ENCODE measurements at regions not wholly inside any gene's neighbourhood (a gene's known extent, or its start where the extent isn't known, plus 50 kb on each side); places are given as distances from the start of the nearest gene placed in this dataset.

DNA sequence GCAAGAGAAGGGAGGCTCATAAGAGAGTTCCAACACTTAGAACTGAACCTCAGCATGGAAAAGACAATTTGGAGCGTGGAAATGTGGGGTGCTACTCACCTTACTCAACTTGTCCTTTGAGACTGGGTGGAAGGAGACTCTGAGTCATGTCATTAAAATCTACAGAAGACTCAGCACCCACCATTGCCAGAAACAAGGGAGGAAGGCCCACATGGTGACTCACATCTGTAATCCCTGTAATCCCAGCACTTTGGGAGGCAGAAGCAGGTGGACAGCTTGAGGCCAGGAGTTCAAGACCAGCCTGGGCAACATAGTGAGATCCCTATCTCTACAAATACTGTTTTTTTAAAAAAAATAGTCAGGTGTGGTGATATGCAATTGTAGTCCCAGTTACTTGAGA is 161.9 kb upstream of the UBE3A start:
- Histone ChIP-seq H3K4me3 (ENCODE audit: control extremely low read depth in 1 of 5, extremely low read depth in 1 of 5, insufficient read depth in 1 of 5, low read depth in 2 of 5, low read length in 4 of 5) (no peak overlapping the region), H3K27ac (ENCODE audit: low read length in 2 of 2) (no peak overlapping the region), H3K4me1 (ENCODE audit: control insufficient read depth in 2 of 2, insufficient read depth in 2 of 2, low read length in 2 of 2) (no peaks in the 10 kb centered on the region), H3K36me3 (replicated peaks in 1 of 2; ENCODE audit: control extremely low read depth in 1 of 2, control insufficient read depth in 1 of 2, extremely low read depth in 1 of 2, insufficient read depth in 2 of 2, low read length in 1 of 2) (no peaks in the 10 kb centered on the region), H3K4me2 (replicated peaks; ENCODE audit: low read depth, low read length, poor library complexity, severe bottlenecking) (no peak overlapping the region), H3K9me3 (ENCODE audit: control extremely low read depth in 1 of 3, control insufficient read depth in 2 of 3, insufficient read depth in 1 of 3, low read length in 2 of 3) (peaks cover 0 to 12% (median 0%) of the 10 kb centered on the region in 3 donors), H3K27me3 (replicated peaks in 1 of 4; ENCODE audit: control extremely low read depth in 1 of 4, control insufficient read depth in 3 of 4, insufficient read depth in 4 of 4, low read length in 3 of 4) (no peaks in the 10 kb centered on the region), H3K9ac (ENCODE audit: low read length) (no peak overlapping the region), H3K79me2 (ENCODE audit: control insufficient read depth, insufficient read depth, low read length) (no peaks in the 10 kb centered on the region), H4K20me1 (ENCODE audit: control insufficient read depth, insufficient read depth, low read length, poor library complexity, severe bottlenecking) (no peaks in the 10 kb centered on the region), H2AFZ (ENCODE audit: insufficient read depth, low read depth, low read length, poor library complexity, severe bottlenecking) (no peak overlapping the region)
- CTCF ChIA-PET: no interaction called here
- ATAC-seq (ENCODE audit: low read depth) (no peak), DNase-seq (no peak)
- Mint-ChIP-seq H3K4me3 (no peak overlapping the region), H3K9me3 (ENCODE audit: insufficient read depth) (no peaks in the 10 kb centered on the region), H3K27me3 (no peaks in the 10 kb centered on the region), H3K4me1 (no peaks in the 10 kb centered on the region), H3K27ac (no peak overlapping the region)
- intact Hi-C loops (cut with micrococcal nuclease): no loop called here
- POLR2A ChIA-PET: no interaction called here
- no peak for TF ChIP-seq EZH2 (IDR thresholded peaks at IDR 0.05; ENCODE audit: borderline replicate concordance, insufficient read depth, low read depth, low read length, poor library complexity, severe bottlenecking)
- TF ChIP-seq, protein P1, sequence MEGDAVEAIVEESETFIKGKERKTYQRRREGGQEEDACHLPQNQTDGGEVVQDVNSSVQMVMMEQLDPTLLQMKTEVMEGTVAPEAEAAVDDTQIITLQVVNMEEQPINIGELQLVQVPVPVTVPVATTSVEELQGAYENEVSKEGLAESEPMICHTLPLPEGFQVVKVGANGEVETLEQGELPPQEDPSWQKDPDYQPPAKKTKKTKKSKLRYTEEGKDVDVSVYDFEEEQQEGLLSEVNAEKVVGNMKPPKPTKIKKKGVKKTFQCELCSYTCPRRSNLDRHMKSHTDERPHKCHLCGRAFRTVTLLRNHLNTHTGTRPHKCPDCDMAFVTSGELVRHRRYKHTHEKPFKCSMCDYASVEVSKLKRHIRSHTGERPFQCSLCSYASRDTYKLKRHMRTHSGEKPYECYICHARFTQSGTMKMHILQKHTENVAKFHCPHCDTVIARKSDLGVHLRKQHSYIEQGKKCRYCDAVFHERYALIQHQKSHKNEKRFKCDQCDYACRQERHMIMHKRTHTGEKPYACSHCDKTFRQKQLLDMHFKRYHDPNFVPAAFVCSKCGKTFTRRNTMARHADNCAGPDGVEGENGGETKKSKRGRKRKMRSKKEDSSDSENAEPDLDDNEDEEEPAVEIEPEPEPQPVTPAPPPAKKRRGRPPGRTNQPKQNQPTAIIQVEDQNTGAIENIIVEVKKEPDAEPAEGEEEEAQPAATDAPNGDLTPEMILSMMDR (IDR thresholded peaks at IDR 0.05): no peak
- WGBS (ENCODE audit: insufficient coverage): 40% methylated on average over 1 of the region's 1 CpG

DNA sequence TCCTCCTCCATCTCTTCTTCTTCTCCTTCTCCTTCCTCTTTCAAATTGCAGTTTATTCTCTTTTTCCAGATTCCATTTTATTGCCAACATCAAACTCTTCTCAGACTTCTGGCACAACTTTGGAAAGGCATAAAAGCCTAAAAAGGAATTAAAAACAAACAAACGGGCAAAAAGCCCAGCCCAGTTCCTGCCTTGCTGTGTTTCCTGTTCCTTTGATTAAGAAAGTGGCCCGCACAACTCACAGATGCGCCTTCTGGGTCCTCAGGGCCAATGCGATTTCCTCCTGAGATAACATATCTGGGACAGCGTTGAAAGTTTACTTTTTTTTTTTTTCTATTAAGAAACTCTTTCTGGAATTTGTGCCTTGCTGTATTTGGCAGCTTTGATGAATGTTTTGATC is 158.7 kb upstream of the UBE3A start:
- ATAC-seq (ENCODE audit: low read depth) (no peak), DNase-seq (no peak)
- Mint-ChIP-seq H3K27me3 (no peaks in the 10 kb centered on the region), H3K27ac (no peak overlapping the region), H3K9me3 (ENCODE audit: insufficient read depth) (peaks cover 3% of the 10 kb centered on the region), H3K4me3 (no peak overlapping the region), H3K4me1 (no peaks in the 10 kb centered on the region)
- Histone ChIP-seq H3K9ac (ENCODE audit: low read length) (no peak overlapping the region), H3K27me3 (replicated peaks in 1 of 4; ENCODE audit: control extremely low read depth in 1 of 4, control insufficient read depth in 3 of 4, insufficient read depth in 4 of 4, low read length in 3 of 4) (no peaks in the 10 kb centered on the region), H3K79me2 (ENCODE audit: control insufficient read depth, insufficient read depth, low read length) (no peaks in the 10 kb centered on the region), H3K27ac (ENCODE audit: low read length in 2 of 2) (no peak overlapping the region), H3K4me2 (replicated peaks; ENCODE audit: low read depth, low read length, poor library complexity, severe bottlenecking) (no peak overlapping the region), H3K4me1 (ENCODE audit: control insufficient read depth in 2 of 2, insufficient read depth in 2 of 2, low read length in 2 of 2) (no peaks in the 10 kb centered on the region), H4K20me1 (ENCODE audit: control insufficient read depth, insufficient read depth, low read length, poor library complexity, severe bottlenecking) (no peaks in the 10 kb centered on the region), H3K9me3 (ENCODE audit: control extremely low read depth in 1 of 3, control insufficient read depth in 2 of 3, insufficient read depth in 1 of 3, low read length in 2 of 3) (peaks cover 0 to 12% (median 0%) of the 10 kb centered on the region in 3 donors), H2AFZ (ENCODE audit: insufficient read depth, low read depth, low read length, poor library complexity, severe bottlenecking) (no peak overlapping the region), H3K36me3 (replicated peaks in 1 of 2; ENCODE audit: control extremely low read depth in 1 of 2, control insufficient read depth in 1 of 2, extremely low read depth in 1 of 2, insufficient read depth in 2 of 2, low read length in 1 of 2) (no peaks in the 10 kb centered on the region), H3K4me3 (ENCODE audit: control extremely low read depth in 1 of 5, extremely low read depth in 1 of 5, insufficient read depth in 1 of 5, low read depth in 2 of 5, low read length in 4 of 5) (no peak overlapping the region)
- CTCF ChIA-PET: no interaction called here
- TF ChIP-seq, protein P1 (IDR thresholded peaks at IDR 0.05): no peak
- TF ChIP-seq EZH2 (IDR thresholded peaks at IDR 0.05; ENCODE audit: borderline replicate concordance, insufficient read depth, low read depth, low read length, poor library complexity, severe bottlenecking): no peak
- intact Hi-C loops (cut with micrococcal nuclease): no loop called here
- POLR2A ChIA-PET: no interaction called here
- 41% methylated on average over 3 of the region's 5 CpGs for WGBS (ENCODE audit: insufficient coverage)
